Choroid plexus epithelial cell (primary cell): ENCODE measurements at regions not wholly inside any gene's neighbourhood (a gene's known extent, or its start where the extent isn't known, plus 50 kb on each side); places are given as distances from the start of the nearest gene placed in this dataset.

ENCODE experiments used
- DNase-seq: peaks from one replicate; pipeline ENCODE4 v3.0.0-alpha.2; 2010; ENCODE audit warnings: low read depth
- H3K4me3 ChIP-seq: 2 replicates; pipeline ENCODE4 v1.5.1; 2011; ENCODE audit warnings: low read depth, mild to moderate bottlenecking, control low read depth, low read length, moderate library complexity
- CTCF ChIP-seq: conservative IDR thresholded peaks from 2 replicates; pipeline ENCODE4 v1.5.1; 2011; ENCODE audit warnings: low read depth, mild to moderate bottlenecking, control low read depth, inconsistent platforms, low read length, moderate library complexity

- H3K4me3 ChIP-seq: no peak overlapping the region
- TF ChIP-seq CTCF: no peak
- no peak for DNase-seq
Observed at GRCh38 chr17:34761646-34762045, 182.3 kb downstream of the TMEM132E start.

- no peak for DNase-seq
- TF ChIP-seq CTCF: no peak
- no peak overlapping the region for H3K4me3 ChIP-seq
Observed at GRCh38 chr17:34760931-34761495, 181.6 kb downstream of the TMEM132E start.

- no peak for TF ChIP-seq CTCF
- DNase-seq: no peak
- no peak overlapping the region for H3K4me3 ChIP-seq
Observed at GRCh38 chr17:34758718-34759117, 179.3 kb downstream of the TMEM132E start.

DNA sequence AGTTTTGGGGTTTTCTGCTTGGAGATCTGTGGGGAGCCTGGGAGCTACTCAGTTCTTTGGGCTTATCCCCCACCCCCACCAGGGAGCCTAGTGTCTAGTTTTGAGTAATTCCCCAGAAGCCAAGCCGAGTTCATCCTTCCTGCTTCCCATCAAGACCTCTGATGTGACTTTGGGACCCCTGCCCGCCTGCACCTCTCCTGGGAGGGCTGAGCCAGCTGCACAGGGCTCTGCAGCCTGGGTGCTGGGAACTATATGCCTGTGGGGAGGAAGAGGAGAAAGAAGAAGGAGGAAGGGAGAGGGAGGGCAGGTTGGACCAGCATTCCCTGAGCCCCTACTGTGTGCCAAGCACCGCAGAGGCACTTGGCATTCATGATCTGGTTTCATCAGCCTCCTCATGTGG lies 178.9 kb downstream of the TMEM132E start:
- no peak for DNase-seq
- TF ChIP-seq CTCF: no peak
- no peak overlapping the region for H3K4me3 ChIP-seq

GRCh38 chr17:34757611-34758010 lies 178.2 kb downstream of the TMEM132E start:
- DNase-seq: no peak
- no peak for TF ChIP-seq CTCF
- H3K4me3 ChIP-seq: no peak overlapping the region

- no peak overlapping the region for H3K4me3 ChIP-seq
- DNase-seq: no peak
- no peak for TF ChIP-seq CTCF
Observed at GRCh38 chr17:34757106-34757505, 177.7 kb downstream of the TMEM132E start.

- TF ChIP-seq CTCF: no peak
- no peak for DNase-seq
- no peak overlapping the region for H3K4me3 ChIP-seq
Observed at GRCh38 chr17:34756637-34757021, 177.2 kb downstream of the TMEM132E start.
